HCT116 (cell line): ENCODE measurements at regions not wholly inside any gene's neighbourhood (a gene's known extent, or its start where the extent isn't known, plus 50 kb on each side); places are given as distances from the start of the nearest gene placed in this dataset.
"Not testable (repeated sequence)": the region's sequence is repeated elsewhere in the genome, so short reads cannot be mapped to it uniquely, and the experiment has no call there.

ENCODE experiments used
- ATAC-seq: fragments of 200-7000 bp; cut with Tn5 transposase; 2 replicates; pipeline ENCODE4 v1.9.1; 2020; ENCODE audit warnings: mild to moderate bottlenecking, moderate library complexity
- BruUV-seq: library from RNA; stranded (reverse); fragments of 400-500 nt; replicated peaks from 2 replicates; lab custom pipeline; 2021; lab: Mats Ljungman, UMichigan
- CTCF ChIA-PET: fragments of 300-600 bp; sonication (Branson Sonifier 250); formaldehyde crosslinking; loops from one replicate; lab custom pipeline; 2021; ENCODE audit warnings: antibody characterized with exemption; lab: Charles Lee
- POLR2A ChIA-PET: fragments of 300-600, 350-600 bp; sonication (Branson Sonifier 250); formaldehyde crosslinking; loops from one replicate; lab custom pipeline; 2021; ENCODE audit warnings: antibody characterized with exemption; lab: Charles Lee
- RAD21 ChIA-PET, 2 experiments: fragments of 300-600 bp; sonication (Branson Sonifier 250); formaldehyde crosslinking; loops; one replicate each; lab custom pipeline; 2023; ENCODE audit warnings: low total read pairs in 2 of 2; ENCODE audit not compliant: uncharacterized antibody in 2 of 2, unreplicated experiment in 2 of 2, low non-redundant PET in 1 of 2; lab: Charles Lee
- DNase-seq: peaks from one replicate; pipeline ENCODE4 v3.0.0-alpha.2; 2010; ENCODE audit warnings: low read depth, low spot score
- H2AFZ ChIP-seq: fragments of 200-600 bp; shearing (Covaris generic), sonication (generic); 2 replicates; pipeline ENCODE4 v1.6.1; 2017; ENCODE audit warnings: low read depth, mixed run types, mixed read lengths, antibody characterized with exemption, low read length; ENCODE audit not compliant: poor library complexity, severe bottlenecking
- H3K27ac ChIP-seq: 2 replicates; pipeline ENCODE4 v1.5.1; 2012; ENCODE audit warnings: low read depth, low read length
- H3K27me3 ChIP-seq: fragments of 200-600 bp; sonication (generic); 2 replicates; pipeline ENCODE4 v1.6.1; 2016; ENCODE audit warnings: mixed run types, low read length, mixed read lengths; ENCODE audit not compliant: insufficient read depth
- H3K36me3 ChIP-seq, 2 experiments: fragments of 200-500 bp in 1 of 2; fragments of 200-600 bp in 1 of 2; sonication (Bioruptor generic) in 1 of 2; sonication (generic) in 1 of 2; 2 replicates each; pipeline versions ENCODE4 v1.5.1 to v1.6.1; 2014 to 2016; ENCODE audit warnings: low read length in 2 of 2, inconsistent platforms in 1 of 2, mixed read lengths in 1 of 2, mixed run types in 1 of 2; ENCODE audit not compliant: insufficient read depth in 2 of 2, control insufficient read depth in 1 of 2
- H3K4me1 ChIP-seq, 2 experiments: fragments of 200-600 bp in 1 of 2; sonication (generic) in 1 of 2; 2 replicates each; pipeline versions ENCODE4 v1.5.1 to v1.6.1; 2012 to 2017; ENCODE audit warnings: low read length in 2 of 2, inconsistent platforms in 1 of 2, mild to moderate bottlenecking in 1 of 2, mixed read lengths in 1 of 2, mixed run types in 1 of 2, moderate library complexity in 1 of 2; ENCODE audit not compliant: insufficient read depth in 2 of 2, control insufficient read depth in 1 of 2
- H3K4me2 ChIP-seq: fragments of 200-600 bp; sonication (generic); 2 replicates; pipeline ENCODE4 v1.6.1; 2017; ENCODE audit warnings: mixed run types, low read length, mixed read lengths
- H3K4me3 ChIP-seq, 2 experiments: fragments of 200-600 bp in 1 of 2; sonication (generic) in 1 of 2; replicated peaks in 1 of 2; 2 replicates each; pipeline ENCODE4 v1.5.1; 2011 to 2016; ENCODE audit warnings: low read length in 2 of 2, control low read depth in 1 of 2, low read depth in 1 of 2, mild to moderate bottlenecking in 1 of 2, mixed read lengths in 1 of 2, mixed run types in 1 of 2
- H3K79me2 ChIP-seq: fragments of 200-600 bp; sonication (generic); 2 replicates; pipeline ENCODE4 v1.6.1; 2017; ENCODE audit warnings: mild to moderate bottlenecking, mixed run types, low read length, moderate library complexity, mixed read lengths; ENCODE audit not compliant: insufficient read depth
- H3K9ac ChIP-seq: fragments of 200-600 bp; sonication (generic); 2 replicates; pipeline ENCODE4 v1.6.1; 2016; ENCODE audit warnings: low read length, mixed read lengths
- H3K9me2 ChIP-seq: fragments of 200-600 bp; sonication (generic), shearing (Covaris generic); 2 replicates; pipeline ENCODE4 v1.6.1; 2017; ENCODE audit warnings: mixed run types, mild to moderate bottlenecking, moderate library complexity; ENCODE audit not compliant: insufficient read depth
- H3K9me3 ChIP-seq, 2 experiments: fragments of 200-500 bp in 1 of 2; fragments of 200-600 bp in 1 of 2; sonication (Bioruptor generic) in 1 of 2; sonication (generic) in 1 of 2; 2 replicates each; pipeline ENCODE4 v1.6.1; 2014 to 2017; ENCODE audit warnings: low read length in 2 of 2, mixed read lengths in 2 of 2, inconsistent platforms in 1 of 2, low read depth in 1 of 2, mild to moderate bottlenecking in 1 of 2, mixed run types in 1 of 2, moderate library complexity in 1 of 2; ENCODE audit not compliant: control insufficient read depth in 1 of 2, insufficient read depth in 1 of 2
- H4K20me1 ChIP-seq: fragments of 200-600 bp; sonication (generic), shearing (Covaris generic); 2 replicates; pipeline ENCODE4 v1.6.1; 2017; ENCODE audit warnings: mixed run types, mild to moderate bottlenecking, moderate library complexity; ENCODE audit not compliant: insufficient read depth
- intact Hi-C: fragments of 100-400 bp; cut with micrococcal nuclease; formaldehyde crosslinking; loops from 2 replicates; pipeline ENCODE4 v1.10.0; 2022

DNA sequence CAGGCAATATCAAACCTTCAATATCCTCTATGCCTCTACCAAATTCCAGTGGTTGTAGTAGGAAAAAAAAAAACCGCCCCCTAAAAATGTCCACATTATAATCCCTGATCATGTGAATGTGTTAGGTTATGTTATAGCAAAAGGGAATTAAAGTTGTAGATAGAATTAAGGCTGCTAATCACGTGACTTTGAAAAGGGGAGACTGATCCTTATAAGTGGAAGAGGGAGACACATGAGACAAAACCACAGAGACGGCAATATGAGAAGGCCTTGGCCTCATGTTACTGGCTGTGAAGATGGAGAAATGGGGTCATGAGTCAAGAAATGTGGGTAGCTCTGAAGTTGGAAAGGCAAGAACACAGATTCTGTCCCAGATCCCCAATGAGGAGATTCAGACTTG is 1711.3 kb downstream of the KHDRBS2 start:
- H3K36me3 ChIP-seq, H3K9ac ChIP-seq, H3K27ac ChIP-seq, POLR2A ChIA-PET, H3K4me2 ChIP-seq, H2AFZ ChIP-seq, H3K4me3 ChIP-seq, H4K20me1 ChIP-seq, H3K4me1 ChIP-seq, BruUV-seq, H3K9me3 ChIP-seq, RAD21 ChIA-PET, CTCF ChIA-PET, H3K9me2 ChIP-seq, intact Hi-C loops, H3K79me2 ChIP-seq, DNase-seq, ATAC-seq, H3K27me3 ChIP-seq: not testable (repeated sequence)

DNA sequence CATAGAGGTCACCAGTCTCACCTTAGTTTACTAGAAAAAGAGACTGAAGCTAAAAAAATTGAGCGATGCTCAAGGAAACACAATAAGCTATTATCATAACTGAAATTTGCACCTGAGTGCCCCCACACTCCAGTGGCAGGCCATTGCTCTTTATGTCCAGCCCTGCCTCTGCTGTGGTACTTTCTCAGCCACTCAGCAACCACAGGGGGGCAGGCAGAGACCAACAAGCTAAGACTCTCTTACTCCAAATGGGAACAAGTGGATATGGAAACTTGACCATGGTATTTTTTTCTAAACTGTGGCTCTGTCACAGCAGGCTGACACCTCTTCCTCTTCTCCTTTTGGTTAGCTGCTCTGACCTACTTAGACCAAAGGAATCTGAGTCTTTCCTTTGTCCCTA is 1713.4 kb downstream of the KHDRBS2 start:
- POLR2A ChIA-PET, H3K27me3 ChIP-seq, H3K36me3 ChIP-seq, H2AFZ ChIP-seq, H3K9ac ChIP-seq, DNase-seq, H3K79me2 ChIP-seq, ATAC-seq, H3K4me3 ChIP-seq, H3K9me3 ChIP-seq, H3K9me2 ChIP-seq, intact Hi-C loops, BruUV-seq, H3K27ac ChIP-seq, RAD21 ChIA-PET, H3K4me2 ChIP-seq, H4K20me1 ChIP-seq, H3K4me1 ChIP-seq, CTCF ChIA-PET: not testable (repeated sequence)

DNA sequence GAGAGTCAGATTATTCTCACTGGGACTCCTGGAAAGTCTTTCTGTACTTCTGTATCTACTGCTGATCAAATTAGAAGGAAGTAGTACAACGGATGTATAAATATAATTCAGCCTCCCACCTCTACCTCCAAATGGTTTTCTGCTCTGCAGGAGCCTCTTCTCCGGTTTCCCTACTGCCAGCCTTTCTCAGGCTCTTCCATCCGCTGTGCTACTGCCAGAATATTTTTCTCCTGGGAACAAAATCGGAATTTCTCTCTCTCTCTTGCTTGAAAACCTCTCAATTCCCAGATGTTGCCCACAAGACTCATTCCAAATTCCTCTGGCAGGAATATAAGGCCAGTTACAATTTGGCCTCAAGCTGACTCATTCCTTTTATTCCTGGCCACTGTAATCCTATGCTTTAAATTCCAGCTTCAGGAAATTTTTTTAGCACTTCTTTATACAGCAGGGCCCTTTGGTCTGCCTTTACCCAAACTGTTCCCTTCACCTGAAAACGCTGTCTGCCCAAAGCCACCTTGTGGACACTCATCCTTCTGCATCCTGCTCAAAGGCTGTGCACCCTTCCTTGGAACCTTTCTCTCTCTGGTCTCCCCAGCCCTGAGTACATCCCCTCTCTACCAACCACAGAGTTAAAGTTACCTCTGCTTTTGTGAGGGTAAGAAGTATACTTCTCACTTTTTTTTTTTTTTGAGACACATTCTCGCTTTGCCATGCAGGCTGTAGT is 1714.6 kb downstream of the KHDRBS2 start:
- H3K4me1 ChIP-seq, H3K9me3 ChIP-seq, ATAC-seq, H3K27me3 ChIP-seq, H3K9me2 ChIP-seq, POLR2A ChIA-PET, H3K27ac ChIP-seq, H3K4me2 ChIP-seq, H3K4me3 ChIP-seq, intact Hi-C loops, BruUV-seq, H3K9ac ChIP-seq, H3K36me3 ChIP-seq, CTCF ChIA-PET, H3K79me2 ChIP-seq, RAD21 ChIA-PET, H2AFZ ChIP-seq, DNase-seq, H4K20me1 ChIP-seq: not testable (repeated sequence)

DNA sequence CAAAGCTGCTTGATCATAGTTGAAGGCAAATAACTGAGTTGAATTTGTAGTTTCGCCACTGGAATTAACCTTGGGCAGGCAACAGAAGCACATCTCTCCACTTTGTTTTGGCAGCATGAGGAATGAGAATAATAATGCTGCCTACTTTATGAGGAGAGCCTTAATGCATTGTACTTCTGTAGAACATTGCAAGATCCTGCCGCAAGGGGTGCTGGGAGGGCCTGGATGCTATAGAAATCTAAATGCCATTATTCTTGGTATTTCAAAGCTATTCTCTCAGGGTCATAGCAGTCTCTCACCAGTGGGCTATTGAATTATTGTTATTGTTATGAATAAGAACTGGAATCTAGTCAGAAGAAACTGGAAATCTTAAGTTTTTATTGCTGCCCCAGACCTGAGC is 1715.4 kb downstream of the KHDRBS2 start:
- POLR2A ChIA-PET, intact Hi-C loops, ATAC-seq, H3K79me2 ChIP-seq, H4K20me1 ChIP-seq, H3K4me1 ChIP-seq, BruUV-seq, H3K36me3 ChIP-seq, H3K9ac ChIP-seq, H3K9me3 ChIP-seq, H3K4me2 ChIP-seq, CTCF ChIA-PET, H3K4me3 ChIP-seq, H3K9me2 ChIP-seq, DNase-seq, H3K27ac ChIP-seq, H3K27me3 ChIP-seq, H2AFZ ChIP-seq, RAD21 ChIA-PET: not testable (repeated sequence)
